Loucy (cell line): ENCODE measurements at regions not wholly inside any gene's neighbourhood (a gene's known extent, or its start where the extent isn't known, plus 50 kb on each side); places are given as distances from the start of the nearest gene placed in this dataset.

ENCODE experiments used
- H2AFZ ChIP-seq: fragments of 200-600 bp; sonication (generic); 2 replicates; pipeline ENCODE4 v1.6.0; 2016; ENCODE audit warnings: antibody characterized with exemption, mild to moderate bottlenecking, low read length, moderate library complexity
- H3F3A ChIP-seq: fragments of 200-600 bp; 2 replicates; pipeline ENCODE4 v1.6.0; 2016; ENCODE audit warnings: antibody characterized with exemption, low read depth, mild to moderate bottlenecking
- H3K27me3 ChIP-seq: fragments of 200-600 bp; sonication (generic); 2 replicates; pipeline ENCODE4 v1.6.1; 2014; ENCODE audit warnings: low read length, mild to moderate bottlenecking; ENCODE audit not compliant: insufficient read depth, poor library complexity, severe bottlenecking
- H3K36me3 ChIP-seq: fragments of 200-600 bp; sonication (generic); 2 replicates; pipeline ENCODE4 v1.6.1; 2016; ENCODE audit warnings: low read length; ENCODE audit not compliant: insufficient read depth
- H3K4me1 ChIP-seq: fragments of 200-600 bp; sonication (generic); 2 replicates; pipeline ENCODE4 v1.5.1; 2014; ENCODE audit warnings: low read length, mild to moderate bottlenecking; ENCODE audit not compliant: insufficient read depth, poor library complexity, severe bottlenecking
- H3K4me2 ChIP-seq: fragments of 200-600 bp; sonication (generic); 2 replicates; pipeline ENCODE4 v1.6.0; 2014; ENCODE audit warnings: antibody characterized with exemption, low read length, low read depth, mild to moderate bottlenecking; ENCODE audit not compliant: poor library complexity, severe bottlenecking
- H3K4me3 ChIP-seq: fragments of 200-600 bp; sonication (generic); 2 replicates; pipeline ENCODE4 v1.5.1; 2014; ENCODE audit warnings: low read length, mild to moderate bottlenecking, mixed read lengths; ENCODE audit not compliant: poor library complexity, severe bottlenecking
- H3K79me2 ChIP-seq: fragments of 200-600 bp; sonication (generic); 2 replicates; pipeline ENCODE4 v1.6.1; 2014; ENCODE audit warnings: low read length; ENCODE audit not compliant: insufficient read depth
- H3K9ac ChIP-seq: fragments of 200-600 bp; sonication (generic); 2 replicates; pipeline ENCODE4 v1.6.0; 2014; ENCODE audit warnings: mild to moderate bottlenecking, low read depth, low read length, moderate library complexity; ENCODE audit not compliant: poor library complexity, severe bottlenecking
- H3K9me2 ChIP-seq: fragments of 200-600 bp; sonication (generic); replicated peaks from 2 replicates; pipeline ENCODE4 v1.6.1; 2016; ENCODE audit warnings: low read depth, low read length, mixed read lengths
- H3K9me3 ChIP-seq: fragments of 200-600 bp; sonication (generic); 2 replicates; pipeline ENCODE4 v1.6.1; 2014; ENCODE audit warnings: mild to moderate bottlenecking, antibody characterized with exemption, low read length, low read depth; ENCODE audit not compliant: insufficient read depth
- H4K20me1 ChIP-seq: fragments of 200-600 bp; sonication (generic); 2 replicates; pipeline ENCODE4 v1.6.0; 2014; ENCODE audit warnings: antibody characterized with exemption, low read length, mild to moderate bottlenecking; ENCODE audit not compliant: insufficient read depth, poor library complexity, severe bottlenecking
- EZH2phosphoT487 ChIP-seq: fragments of 200-600 bp; IDR thresholded peaks from 2 replicates; pipeline ENCODE4 v1.6.1; 2018; ENCODE audit warnings: antibody characterized with exemption, mild to moderate bottlenecking, moderate library complexity, borderline replicate concordance
- TF ChIP-seq, protein P1 (sequence below): fragments of 200-600 bp; sonication (generic); conservative IDR thresholded peaks from 2 replicates; pipeline ENCODE4 v1.5.1; 2014; ENCODE audit warnings: mild to moderate bottlenecking, antibody characterized with exemption, low read length

DNA sequence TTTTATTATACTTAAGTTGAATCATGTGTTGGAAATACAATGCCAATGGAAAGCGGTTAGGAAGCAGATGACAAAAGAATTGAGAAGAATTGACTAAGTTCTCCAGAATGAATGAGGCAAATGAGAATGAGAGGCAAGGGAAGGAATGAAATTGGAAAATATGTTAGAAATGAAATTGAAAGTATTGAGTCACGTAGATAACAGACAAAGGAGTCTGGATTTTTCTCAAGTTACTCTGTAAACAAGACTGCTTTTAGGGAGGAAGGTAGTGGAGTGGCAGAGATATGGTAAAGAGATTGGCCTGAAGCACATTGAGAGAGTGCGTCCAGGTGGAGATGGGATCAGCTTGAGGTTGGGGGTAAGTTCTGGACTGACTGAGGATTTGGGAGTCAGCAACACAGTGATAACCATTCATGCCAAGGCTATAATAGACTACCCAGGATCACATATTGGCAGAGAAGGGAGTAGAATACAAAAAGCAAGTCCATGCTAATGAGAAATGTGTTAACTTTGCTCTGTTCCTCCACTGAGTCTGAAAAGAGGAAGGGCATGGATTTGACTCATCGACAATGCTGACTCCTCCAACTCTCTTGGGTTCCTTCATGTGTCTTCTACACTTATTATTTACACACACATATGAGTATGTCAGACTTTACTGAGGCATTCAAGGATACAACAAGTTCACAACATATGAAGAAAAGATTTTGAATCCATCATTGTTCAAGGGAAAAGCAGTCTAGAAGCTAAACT lies 814.2 kb upstream of the ZNF608 start:
- Histone ChIP-seq H4K20me1 (no peaks in the 10 kb centered on the region), H2AFZ (no peak overlapping the region), H3K79me2 (no peaks in the 10 kb centered on the region), H3K4me2 (no peak overlapping the region), H3K4me3 (no peak overlapping the region), H3K9me2 (no peaks in the 10 kb centered on the region), H3K4me1 (no peaks in the 10 kb centered on the region), H3K9me3 (no peaks in the 10 kb centered on the region), H3K27me3 (no peaks in the 10 kb centered on the region), H3K9ac (no peak overlapping the region), H3K36me3 (no peaks in the 10 kb centered on the region), H3F3A (no peaks in the 10 kb centered on the region)
- TF ChIP-seq, protein P1, sequence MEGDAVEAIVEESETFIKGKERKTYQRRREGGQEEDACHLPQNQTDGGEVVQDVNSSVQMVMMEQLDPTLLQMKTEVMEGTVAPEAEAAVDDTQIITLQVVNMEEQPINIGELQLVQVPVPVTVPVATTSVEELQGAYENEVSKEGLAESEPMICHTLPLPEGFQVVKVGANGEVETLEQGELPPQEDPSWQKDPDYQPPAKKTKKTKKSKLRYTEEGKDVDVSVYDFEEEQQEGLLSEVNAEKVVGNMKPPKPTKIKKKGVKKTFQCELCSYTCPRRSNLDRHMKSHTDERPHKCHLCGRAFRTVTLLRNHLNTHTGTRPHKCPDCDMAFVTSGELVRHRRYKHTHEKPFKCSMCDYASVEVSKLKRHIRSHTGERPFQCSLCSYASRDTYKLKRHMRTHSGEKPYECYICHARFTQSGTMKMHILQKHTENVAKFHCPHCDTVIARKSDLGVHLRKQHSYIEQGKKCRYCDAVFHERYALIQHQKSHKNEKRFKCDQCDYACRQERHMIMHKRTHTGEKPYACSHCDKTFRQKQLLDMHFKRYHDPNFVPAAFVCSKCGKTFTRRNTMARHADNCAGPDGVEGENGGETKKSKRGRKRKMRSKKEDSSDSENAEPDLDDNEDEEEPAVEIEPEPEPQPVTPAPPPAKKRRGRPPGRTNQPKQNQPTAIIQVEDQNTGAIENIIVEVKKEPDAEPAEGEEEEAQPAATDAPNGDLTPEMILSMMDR = no peak
- TF ChIP-seq EZH2phosphoT487 = no peak

- H3K4me2 ChIP-seq = no peak overlapping the region
- H3K36me3 ChIP-seq = no peaks in the 10 kb centered on the region
- H3K79me2 ChIP-seq = no peaks in the 10 kb centered on the region
- H2AFZ ChIP-seq = no peak overlapping the region
- no peaks in the 10 kb centered on the region for H3K4me1 ChIP-seq
- H3K9ac ChIP-seq = no peak overlapping the region
- no peaks in the 10 kb centered on the region for H3K9me3 ChIP-seq
- H3K4me3 ChIP-seq = no peak overlapping the region
- no peaks in the 10 kb centered on the region for H3K27me3 ChIP-seq
- H4K20me1 ChIP-seq = no peaks in the 10 kb centered on the region
- TF ChIP-seq, protein P1 = no peak
- TF ChIP-seq EZH2phosphoT487 = no peak
- no peaks in the 10 kb centered on the region for H3K9me2 ChIP-seq
- no peaks in the 10 kb centered on the region for H3F3A ChIP-seq
These were observed 818.0 kb upstream of the ZNF608 start for GRCh38 chr5:125564317-125564975.

DNA sequence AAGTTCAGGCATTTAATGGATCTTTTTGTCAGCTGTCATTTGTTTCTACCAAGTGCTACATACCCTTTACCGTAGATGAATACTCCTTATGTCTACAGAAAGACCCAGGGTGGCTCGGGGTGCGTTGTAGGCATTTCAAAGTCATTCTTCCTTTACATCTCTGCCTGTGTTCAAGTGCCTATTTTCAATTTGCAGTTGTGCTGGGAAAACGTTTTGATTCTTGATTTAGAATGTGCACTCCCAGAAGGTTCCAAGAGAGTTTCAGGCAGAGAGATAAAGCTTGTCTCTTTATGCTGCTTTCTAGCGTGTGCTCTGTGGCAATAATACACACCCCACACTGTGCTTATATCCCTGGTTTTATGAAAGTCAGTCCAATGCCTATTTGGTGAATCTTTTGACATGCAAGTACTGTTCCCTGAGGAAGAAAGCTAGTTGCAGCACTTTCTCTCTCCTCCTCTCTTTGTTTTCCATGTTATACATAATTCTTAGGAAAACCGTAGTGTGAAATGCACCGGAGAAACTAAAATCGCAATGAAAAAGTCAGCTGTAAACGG lies 828.1 kb upstream of the ZNF608 start:
- Histone ChIP-seq H3K9me2 (no peaks in the 10 kb centered on the region), H3K9me3 (no peaks in the 10 kb centered on the region), H3K36me3 (no peaks in the 10 kb centered on the region), H2AFZ (no peak overlapping the region), H3K4me1 (no peaks in the 10 kb centered on the region), H3K27me3 (no peaks in the 10 kb centered on the region), H3K4me2 (no peak overlapping the region), H3K79me2 (no peaks in the 10 kb centered on the region), H4K20me1 (no peaks in the 10 kb centered on the region), H3K4me3 (no peak overlapping the region), H3K9ac (no peak overlapping the region), H3F3A (no peaks in the 10 kb centered on the region)
- TF ChIP-seq EZH2phosphoT487 = no peak
- TF ChIP-seq, protein P1 = no peak
